GM18873 (cell line): ENCODE measurements at regions not wholly inside any gene's neighbourhood (a gene's known extent, or its start where the extent isn't known, plus 50 kb on each side); places are given as distances from the start of the nearest gene placed in this dataset.
"Not testable (repeated sequence)": the region's sequence is repeated elsewhere in the genome, so short reads cannot be mapped to it uniquely, and the experiment has no call there.

ENCODE experiments used
- ATAC-seq: cut with Tn5 transposase; IDR thresholded peaks from one replicate; pipeline ENCODE4 v1.9.1; 2021; ENCODE audit warnings: mild to moderate bottlenecking, moderate library complexity, moderate number of reproducible peaks; ENCODE audit not compliant: unreplicated experiment, low FRiP score

DNA sequence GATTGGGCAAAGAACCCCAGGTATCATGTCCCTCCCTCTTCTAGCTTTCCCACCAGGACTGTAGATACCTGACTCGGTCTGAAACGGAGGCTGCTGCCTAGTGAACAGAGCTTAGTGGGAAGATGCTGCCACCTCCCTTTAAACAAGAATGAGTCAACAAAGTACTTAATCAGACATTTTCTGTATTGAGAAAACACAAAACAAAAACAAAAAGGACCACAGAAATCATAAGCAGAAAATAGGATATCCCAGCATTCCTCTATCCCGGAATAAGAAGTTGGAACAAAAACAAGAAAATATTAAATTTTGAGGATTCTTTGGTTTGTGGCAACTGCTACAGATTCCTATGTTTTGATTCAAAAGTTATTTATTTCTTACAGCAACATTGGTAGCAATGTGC is 51.7 kb upstream of the COL8A1 start:
- no peak for ATAC-seq

GRCh38 chr3:99579965-99580364 is 58.4 kb upstream of the COL8A1 start:
- ATAC-seq, result no peak

- no peak for ATAC-seq
Measured at GRCh38 chr3:99579246-99579645, 59.1 kb upstream of the COL8A1 start.

GRCh38 chr3:99578339-99578970 is 59.9 kb upstream of the COL8A1 start:
- no peak for ATAC-seq

GRCh38 chr3:99576904-99577559 is 61.4 kb upstream of the COL8A1 start:
- ATAC-seq, result no peak

DNA sequence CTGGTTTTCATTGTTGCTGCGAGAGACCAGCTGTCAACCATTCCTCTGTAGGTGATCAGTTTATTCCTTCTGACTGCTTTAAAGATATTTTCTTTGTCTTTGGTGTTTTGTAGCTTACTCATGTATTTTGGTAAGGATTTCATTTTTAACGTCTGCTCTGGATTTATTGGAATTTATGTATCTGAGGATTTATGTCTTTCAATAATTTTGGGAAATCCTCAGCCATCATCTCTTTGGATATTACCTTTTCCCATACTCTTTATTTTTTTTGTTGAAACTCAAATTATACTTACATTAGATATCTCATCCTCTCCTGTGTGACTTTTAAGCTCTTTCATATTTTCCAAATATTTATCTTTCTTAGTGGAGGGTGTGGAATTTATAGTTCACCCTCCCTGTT is 62.7 kb upstream of the COL8A1 start:
- ATAC-seq, result no peak

DNA sequence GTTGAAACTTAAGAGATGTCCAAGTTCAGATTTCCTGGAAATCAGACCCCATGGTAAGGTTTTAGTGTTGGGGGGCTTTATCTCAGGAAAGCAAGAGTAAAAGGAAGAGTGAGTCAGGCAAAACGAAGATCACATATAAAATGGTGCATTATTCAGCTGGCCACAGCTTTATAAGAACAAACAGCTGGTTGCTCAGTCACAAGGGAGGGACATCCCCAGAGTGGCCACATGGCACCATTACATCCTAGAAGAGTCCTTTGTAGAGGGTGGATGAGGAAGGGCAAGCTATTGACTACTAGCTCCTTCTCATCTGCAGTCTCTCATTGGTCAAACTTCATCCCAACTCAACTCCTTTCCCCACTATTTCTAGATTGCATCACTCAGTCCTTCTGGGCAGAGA is 68.3 kb upstream of the COL8A1 start:
- no peak for ATAC-seq

- ATAC-seq, result no peak
Measured at GRCh38 chr3:99568663-99569335, 69.6 kb upstream of the COL8A1 start.

- no peak for ATAC-seq
Measured at GRCh38 chr3:99565331-99565730, 73.1 kb upstream of the COL8A1 start.

DNA sequence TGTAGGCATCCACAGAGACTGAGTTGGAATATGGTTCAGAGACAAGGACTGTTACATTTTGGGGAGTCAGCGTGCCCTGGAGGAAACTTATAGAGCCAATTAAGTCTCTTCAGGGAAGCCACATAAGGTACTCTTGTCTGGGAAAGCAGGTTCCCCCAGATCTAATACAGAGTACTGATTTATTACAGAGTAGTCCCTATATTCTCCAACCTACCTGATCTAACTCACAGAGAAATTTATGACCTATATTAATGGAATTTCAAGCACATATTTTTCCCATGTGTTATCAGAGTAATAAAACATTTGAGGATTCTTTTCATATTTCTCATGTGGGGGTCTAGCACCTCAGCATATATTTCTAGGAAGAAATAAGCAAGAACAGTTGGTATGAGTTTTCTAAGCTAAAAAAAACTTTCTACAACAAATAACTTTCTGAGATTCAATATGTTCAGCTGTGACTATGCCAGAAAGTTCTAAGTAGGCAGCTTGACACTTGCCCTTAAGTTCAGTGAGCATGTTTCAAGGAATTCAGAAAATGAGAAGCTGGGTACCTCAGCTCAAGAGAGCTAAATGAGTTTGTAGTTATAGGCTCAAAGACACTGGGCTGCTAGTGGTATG is 75.3 kb upstream of the COL8A1 start:
- ATAC-seq, result no peak

GRCh38 chr3:99562138-99562537 is 76.3 kb upstream of the COL8A1 start:
- no peak for ATAC-seq

DNA sequence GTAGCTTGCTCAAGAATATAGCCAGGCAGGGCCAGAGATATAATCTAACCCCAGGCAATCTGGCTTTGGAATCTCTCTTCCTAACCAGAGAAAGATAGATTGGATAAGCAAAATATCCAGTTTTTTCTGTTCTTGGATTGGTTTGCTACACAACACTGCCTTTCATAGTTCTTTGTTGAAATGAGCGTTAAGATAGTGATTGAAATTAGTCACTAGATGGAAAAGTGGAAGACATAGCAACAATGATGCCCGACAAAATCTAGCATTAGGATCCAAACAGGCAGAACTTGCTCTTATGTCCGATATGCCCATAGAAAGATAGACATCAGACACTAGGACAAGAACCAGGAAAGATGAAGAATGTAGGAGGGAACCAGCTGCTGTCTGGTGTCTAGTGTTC is 77.3 kb upstream of the COL8A1 start:
- ATAC-seq, result no peak

GRCh38 chr3:99559196-99559595 is 79.2 kb upstream of the COL8A1 start:
- ATAC-seq, result no peak

DNA sequence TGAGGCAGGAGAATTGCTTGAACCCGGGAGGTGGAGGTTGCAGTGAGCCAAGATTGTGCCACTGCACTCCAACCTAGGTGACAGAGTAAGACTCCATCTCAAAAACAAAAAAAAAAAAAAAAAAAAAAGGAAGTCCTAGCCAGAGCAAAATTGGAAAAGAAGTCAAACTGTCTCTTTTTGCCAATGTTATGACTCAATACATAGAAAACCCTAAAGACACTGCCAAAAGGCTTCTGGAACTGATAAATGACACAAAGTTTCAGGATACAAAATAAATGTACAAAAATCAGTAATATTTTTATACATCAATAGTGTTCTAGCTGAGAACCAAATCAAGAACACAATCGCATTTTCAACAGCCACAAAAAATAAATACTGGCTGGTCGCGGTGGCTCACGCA is 82.5 kb upstream of the COL8A1 start:
- ATAC-seq, result not testable (repeated sequence)

DNA sequence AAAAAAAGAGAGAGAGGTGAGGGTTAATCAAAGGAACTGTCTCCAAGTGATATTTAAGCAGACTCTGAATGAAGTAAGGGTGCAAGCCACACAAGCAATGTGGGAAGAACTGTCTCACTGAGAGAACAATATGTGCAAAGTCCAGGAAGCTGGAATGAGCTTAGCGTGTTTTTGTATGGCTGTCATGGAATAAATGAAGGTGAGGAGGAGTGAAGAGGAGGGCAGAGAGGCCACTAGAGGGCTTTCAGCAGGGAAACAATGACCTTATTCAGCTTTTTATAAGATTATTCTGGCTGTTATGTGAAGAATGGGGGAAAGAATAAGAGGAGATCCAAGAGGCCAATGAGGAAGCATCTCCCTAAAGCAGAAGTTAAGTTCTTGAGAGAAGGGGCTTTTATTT is 86.9 kb upstream of the COL8A1 start:
- ATAC-seq, result no peak

DNA sequence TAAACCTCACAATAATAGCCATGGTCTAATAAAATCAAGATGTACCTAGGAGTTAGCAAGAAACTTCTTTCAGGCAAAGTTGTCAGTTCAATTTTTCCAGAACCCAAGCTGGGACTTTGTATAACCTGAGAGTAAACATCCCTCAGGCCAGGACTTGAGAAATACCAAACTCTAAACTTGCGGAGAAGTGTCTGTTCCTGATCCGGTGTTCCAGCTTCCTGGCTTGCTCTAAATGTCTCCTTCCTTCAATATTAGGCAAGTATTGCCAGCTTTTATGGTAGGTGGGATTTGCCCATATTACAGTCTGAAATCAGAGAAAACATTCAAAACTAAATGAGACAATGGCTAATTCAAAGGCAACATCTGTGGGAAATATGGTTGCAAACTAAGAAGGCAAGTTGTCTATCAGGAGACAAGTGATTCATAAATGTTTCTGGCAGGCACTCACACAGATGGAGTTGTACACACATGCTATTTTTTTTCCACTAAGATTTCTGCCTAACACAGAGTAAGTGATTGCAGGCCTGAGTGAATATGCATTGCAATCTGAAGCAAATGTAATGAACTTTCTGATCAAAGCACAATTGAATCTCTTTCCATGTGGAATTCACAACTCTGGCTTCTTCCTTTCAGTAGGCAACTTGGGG is 88.3 kb upstream of the COL8A1 start:
- no peak for ATAC-seq

GRCh38 chr3:99549220-99549619 is 89.2 kb upstream of the COL8A1 start:
- ATAC-seq, result no peak

- no peak for ATAC-seq
Measured at GRCh38 chr3:99548674-99549073, 89.7 kb upstream of the COL8A1 start.

DNA sequence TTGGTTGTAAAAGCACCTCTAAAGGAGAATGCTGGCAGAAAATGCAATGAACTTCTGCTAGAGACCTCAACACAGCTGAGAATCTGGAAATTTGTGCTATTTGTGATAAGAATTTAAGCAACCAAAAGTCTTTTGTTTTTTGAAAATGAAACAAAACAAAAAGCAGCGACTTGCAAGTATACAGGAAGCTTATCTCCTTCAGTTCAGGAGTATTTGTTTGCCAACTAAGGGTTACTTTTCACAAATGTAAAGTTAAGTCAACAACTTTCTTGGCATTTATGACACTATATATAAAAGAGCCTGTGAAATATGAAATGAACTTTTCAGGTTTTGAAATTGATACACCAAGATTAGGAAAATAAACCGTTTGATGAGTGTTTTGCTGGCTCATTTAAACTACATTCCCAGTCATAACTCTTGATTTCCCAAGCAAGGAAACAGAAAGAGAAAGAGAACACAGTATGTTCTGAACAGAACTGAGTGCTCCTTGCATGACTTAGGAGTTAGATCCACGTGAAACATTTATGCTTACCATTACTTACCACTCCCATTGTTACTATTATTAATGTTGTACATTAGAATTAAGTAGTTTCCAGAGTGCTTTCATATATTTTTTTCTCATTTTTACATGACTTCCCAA is 92.3 kb upstream of the COL8A1 start:
- ATAC-seq, result no peak

DNA sequence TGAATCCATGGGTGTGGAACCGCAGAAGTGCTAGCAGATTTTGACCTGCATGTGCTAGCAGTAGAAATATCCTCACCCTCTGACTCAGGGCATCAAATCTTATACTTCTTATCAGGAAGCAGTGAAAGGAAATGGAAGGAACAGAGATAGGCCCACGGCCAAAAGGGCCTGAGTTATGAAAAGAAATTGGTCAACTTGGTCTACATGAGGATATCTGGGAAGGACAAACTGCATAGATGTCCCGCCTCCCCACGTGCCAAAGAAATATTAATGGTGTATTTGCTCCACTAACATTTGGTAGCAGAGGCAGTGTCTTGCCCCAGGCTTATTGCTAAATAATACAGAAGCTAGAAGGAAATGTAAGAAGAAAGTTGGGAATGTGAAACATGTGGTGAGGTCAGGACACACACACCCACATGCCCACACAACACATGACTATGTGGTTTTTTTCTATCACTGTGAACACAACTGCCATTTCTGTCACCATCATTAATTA is 93.6 kb upstream of the COL8A1 start:
- ATAC-seq, result no peak
